HG03135 (cell line): ENCODE measurements at regions not wholly inside any gene's neighbourhood (a gene's known extent, or its start where the extent isn't known, plus 50 kb on each side); places are given as distances from the start of the nearest gene placed in this dataset.
"Not testable (repeated sequence)": the region's sequence is repeated elsewhere in the genome, so short reads cannot be mapped to it uniquely, and the experiment has no call there.

Source experiments
- ATAC-seq: cut with Tn5 transposase; IDR thresholded peaks from one replicate; pipeline ENCODE4 v1.9.1; 2021; ENCODE audit warnings: mild to moderate bottlenecking, moderate library complexity; ENCODE audit not compliant: unreplicated experiment

- ATAC-seq, result not testable (repeated sequence)
These were observed 125.6 kb upstream of the NBPF9 start for GRCh38 chr1:149228672-149229585.

- not testable (repeated sequence) for ATAC-seq
These were observed 126.5 kb upstream of the NBPF9 start for GRCh38 chr1:149229813-149230212.

- not testable (repeated sequence) for ATAC-seq
These were observed 131.9 kb upstream of the NBPF9 start for GRCh38 chr1:149234926-149235914.

GRCh38 chr1:149237515-149237914 is 134.2 kb upstream of the NBPF9 start:
- not testable (repeated sequence) for ATAC-seq

- ATAC-seq, result not testable (repeated sequence)
These were observed 136.7 kb upstream of the NBPF9 start for GRCh38 chr1:149239897-149240508.

GRCh38 chr1:149240530-149240929 is 137.2 kb upstream of the NBPF9 start:
- ATAC-seq, result not testable (repeated sequence)

GRCh38 chr1:149241272-149241671 is 137.9 kb upstream of the NBPF9 start:
- not testable (repeated sequence) for ATAC-seq

- not testable (repeated sequence) for ATAC-seq
These were observed 140.2 kb upstream of the NBPF9 start for GRCh38 chr1:149243572-149243971.

GRCh38 chr1:149244621-149245020 is 141.3 kb upstream of the NBPF9 start:
- not testable (repeated sequence) for ATAC-seq

- not testable (repeated sequence) for ATAC-seq
These were observed 142.9 kb upstream of the NBPF9 start for GRCh38 chr1:149246212-149246611.

- not testable (repeated sequence) for ATAC-seq
These were observed 145.3 kb upstream of the NBPF9 start for GRCh38 chr1:149248610-149249009.

- not testable (repeated sequence) for ATAC-seq
These were observed 146.6 kb upstream of the NBPF9 start for GRCh38 chr1:149249850-149250467.

GRCh38 chr1:149254894-149255847 is 151.8 kb upstream of the NBPF9 start:
- ATAC-seq, result not testable (repeated sequence)

GRCh38 chr1:149260284-149260683 is 156.9 kb upstream of the NBPF9 start:
- not testable (repeated sequence) for ATAC-seq

GRCh38 chr1:149260736-149261340 is 157.5 kb upstream of the NBPF9 start:
- ATAC-seq, result not testable (repeated sequence)

GRCh38 chr1:149267287-149267686 is 163.9 kb upstream of the NBPF9 start:
- not testable (repeated sequence) for ATAC-seq

- not testable (repeated sequence) for ATAC-seq
These were observed 165.8 kb upstream of the NBPF9 start for GRCh38 chr1:149269001-149269702.

- not testable (repeated sequence) for ATAC-seq
These were observed 166.5 kb upstream of the NBPF9 start for GRCh38 chr1:149269833-149270232.
